ENCODE measurements at regions not wholly inside any gene's neighbourhood (a gene's known extent, or its start where the extent isn't known, plus 50 kb on each side); places are given as distances from the start of the nearest gene placed in this dataset.

DNA sequence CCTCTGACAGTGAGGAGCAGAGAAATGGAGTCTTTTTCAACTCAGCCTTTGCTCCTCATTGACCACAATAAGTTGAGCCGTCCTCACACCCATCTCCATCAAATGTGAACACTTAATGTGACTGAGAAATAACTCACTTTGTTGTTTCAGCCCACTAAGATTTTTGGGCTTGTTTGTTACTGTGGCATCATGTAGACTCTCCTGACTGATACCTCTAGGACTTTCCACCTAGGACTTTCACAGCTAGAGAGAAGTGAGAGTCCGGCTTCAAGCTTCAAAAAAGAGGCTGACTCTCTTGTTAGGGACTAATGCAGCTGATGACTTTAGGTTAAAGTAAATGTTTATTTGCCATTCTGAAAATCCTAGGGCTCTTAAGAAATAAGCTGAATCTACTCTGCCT, 435.0 kb downstream of the TMEM114 start:
- TF ChIP-seq TEAD4 (IDR thresholded peaks at IDR 0.05) (no peak), RAD21 (IDR thresholded peaks at IDR 0.05; ENCODE audit: low read depth) (no peak), EGR1 (IDR thresholded peaks at IDR 0.05) (no peak), CREB1 (IDR thresholded peaks at IDR 0.05; ENCODE audit: low read depth) (no peak), TCF12 (IDR thresholded peaks at IDR 0.05; ENCODE audit: low read depth) (no peak), ZBTB7A (IDR thresholded peaks at IDR 0.05; ENCODE audit: low read depth) (no peak), YY1 (IDR thresholded peaks at IDR 0.05; ENCODE audit: low read depth) (no peak), TAF1 (IDR thresholded peaks at IDR 0.05; ENCODE audit: low read depth) (no peak), REST (IDR thresholded peaks at IDR 0.05; ENCODE audit: low read depth) (no peak), CEBPB (IDR thresholded peaks at IDR 0.05) (no peak), FOXM1 (IDR thresholded peaks at IDR 0.05; ENCODE audit: borderline replicate concordance, low read depth) (no peak), EP300 (IDR thresholded peaks at IDR 0.05; ENCODE audit: borderline replicate concordance) (no peak), NFIC (IDR thresholded peaks at IDR 0.05) (no peak)
- TF ChIP-seq, protein P1, sequence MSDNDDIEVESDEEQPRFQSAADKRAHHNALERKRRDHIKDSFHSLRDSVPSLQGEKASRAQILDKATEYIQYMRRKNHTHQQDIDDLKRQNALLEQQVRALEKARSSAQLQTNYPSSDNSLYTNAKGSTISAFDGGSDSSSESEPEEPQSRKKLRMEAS (IDR thresholded peaks at IDR 0.05), result no peak
- TF ChIP-seq, protein P2, sequence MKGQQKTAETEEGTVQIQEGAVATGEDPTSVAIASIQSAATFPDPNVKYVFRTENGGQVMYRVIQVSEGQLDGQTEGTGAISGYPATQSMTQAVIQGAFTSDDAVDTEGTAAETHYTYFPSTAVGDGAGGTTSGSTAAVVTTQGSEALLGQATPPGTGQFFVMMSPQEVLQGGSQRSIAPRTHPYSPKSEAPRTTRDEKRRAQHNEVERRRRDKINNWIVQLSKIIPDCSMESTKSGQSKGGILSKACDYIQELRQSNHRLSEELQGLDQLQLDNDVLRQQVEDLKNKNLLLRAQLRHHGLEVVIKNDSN (IDR thresholded peaks at IDR 0.05), result no peak

GRCh38 chr16:8146256-8147012, 443.9 kb downstream of the TMEM114 start:
- no peak for TF ChIP-seq NFIC (IDR thresholded peaks at IDR 0.05)
- TF ChIP-seq FOXM1 (IDR thresholded peaks at IDR 0.05; ENCODE audit: borderline replicate concordance, low read depth), result no peak
- TF ChIP-seq EGR1 (IDR thresholded peaks at IDR 0.05), result no peak
- no peak for TF ChIP-seq TCF12 (IDR thresholded peaks at IDR 0.05; ENCODE audit: low read depth)
- TF ChIP-seq CREB1 (IDR thresholded peaks at IDR 0.05; ENCODE audit: low read depth), result no peak
- no peak for TF ChIP-seq YY1 (IDR thresholded peaks at IDR 0.05; ENCODE audit: low read depth)
- TF ChIP-seq, protein P1 (IDR thresholded peaks at IDR 0.05), result no peak
- no peak for TF ChIP-seq REST (IDR thresholded peaks at IDR 0.05; ENCODE audit: low read depth)
- TF ChIP-seq TAF1 (IDR thresholded peaks at IDR 0.05; ENCODE audit: low read depth), result no peak

DNA sequence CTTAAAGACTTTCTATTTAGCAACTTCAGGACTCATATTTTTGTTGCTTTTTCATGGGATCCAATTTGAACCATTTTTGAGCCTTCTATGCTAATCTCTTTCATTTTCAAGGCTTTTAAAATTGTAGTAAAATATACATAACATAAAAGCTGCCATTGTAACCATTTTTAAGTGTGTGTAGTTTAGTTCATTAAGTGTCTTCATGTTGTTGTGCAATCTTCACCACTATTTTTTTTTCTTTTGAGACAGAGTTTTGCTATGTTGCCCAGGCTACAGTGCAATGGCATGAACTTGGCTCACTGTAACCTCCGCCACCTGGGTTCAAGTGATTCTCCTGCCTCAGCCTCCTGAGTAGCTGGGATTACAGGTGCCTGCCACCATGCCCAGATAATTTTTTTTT, 451.6 kb downstream of the TMEM114 start:
- TF ChIP-seq TEAD4 (IDR thresholded peaks at IDR 0.05) (no peak), CEBPB (IDR thresholded peaks at IDR 0.05) (no peak), NFIC (IDR thresholded peaks at IDR 0.05) (no peak), RAD21 (IDR thresholded peaks at IDR 0.05; ENCODE audit: low read depth) (no peak), TCF12 (IDR thresholded peaks at IDR 0.05; ENCODE audit: low read depth) (no peak), EGR1 (IDR thresholded peaks at IDR 0.05) (no peak), EP300 (IDR thresholded peaks at IDR 0.05; ENCODE audit: borderline replicate concordance) (no peak)
- TF ChIP-seq, protein P2 (IDR thresholded peaks at IDR 0.05), result no peak

DNA sequence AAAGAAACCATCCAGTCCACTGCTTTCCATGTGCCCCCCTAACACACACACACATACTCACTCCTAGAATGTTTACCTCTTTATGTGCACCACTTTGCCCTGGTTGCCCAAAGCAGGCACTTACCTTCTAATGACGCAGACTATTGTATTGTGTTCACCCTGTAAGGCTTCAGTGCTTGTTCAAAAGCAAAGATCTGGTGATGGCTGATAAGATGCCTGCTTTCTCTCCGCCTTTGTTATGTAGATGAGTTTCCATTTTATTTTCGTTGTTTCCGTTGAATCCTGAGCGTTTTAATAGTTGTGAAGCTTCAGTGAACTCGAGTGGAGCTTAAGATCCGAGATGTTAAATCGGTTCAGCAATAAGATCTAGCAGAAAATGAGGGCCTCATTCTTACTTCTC, 452.7 kb downstream of the TMEM114 start:
- TF ChIP-seq YY1 (IDR thresholded peaks at IDR 0.05; ENCODE audit: low read depth), result no peak
- no peak for TF ChIP-seq TCF12 (IDR thresholded peaks at IDR 0.05; ENCODE audit: low read depth)
- TF ChIP-seq RAD21 (IDR thresholded peaks at IDR 0.05; ENCODE audit: low read depth), result no peak
- no peak for TF ChIP-seq REST (IDR thresholded peaks at IDR 0.05; ENCODE audit: low read depth)
- no peak for TF ChIP-seq TEAD4 (IDR thresholded peaks at IDR 0.05)
- TF ChIP-seq TAF1 (IDR thresholded peaks at IDR 0.05; ENCODE audit: low read depth), result no peak
- no peak for TF ChIP-seq FOXM1 (IDR thresholded peaks at IDR 0.05; ENCODE audit: borderline replicate concordance, low read depth)
- TF ChIP-seq NFIC (IDR thresholded peaks at IDR 0.05), result no peak
- TF ChIP-seq, protein P1 (IDR thresholded peaks at IDR 0.05), result no peak

Data from Ishikawa (cell line).